ENCODE measurements at regions not wholly inside any gene's neighbourhood (a gene's known extent, or its start where the extent isn't known, plus 50 kb on each side); places are given as distances from the start of the nearest gene placed in this dataset.

DNA sequence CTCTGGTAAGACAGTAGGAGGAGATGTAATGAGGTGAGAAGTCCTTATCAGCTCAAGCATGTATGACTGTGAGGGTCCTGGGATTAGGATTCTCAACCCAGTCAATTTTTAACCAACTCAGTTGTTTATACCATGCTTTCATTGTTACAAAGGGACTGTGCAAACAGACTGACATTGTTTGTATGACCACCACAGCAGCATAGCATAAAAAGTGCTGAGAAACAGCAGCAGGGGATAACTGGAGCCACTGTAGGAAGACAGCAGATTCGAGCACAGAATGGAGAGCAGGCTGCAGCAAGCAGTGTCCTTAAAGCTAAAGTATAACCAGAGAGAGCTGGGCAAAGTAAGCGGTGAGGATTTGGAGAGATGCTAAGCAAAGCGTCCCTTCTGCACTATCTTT lies 829.5 kb downstream of the REEP3 start:
- TF ChIP-seq POLR2A (IDR thresholded peaks at IDR 0.05) (no peak), EP300 (IDR thresholded peaks at IDR 0.05) (no peak)
- TF ChIP-seq, protein P1, sequence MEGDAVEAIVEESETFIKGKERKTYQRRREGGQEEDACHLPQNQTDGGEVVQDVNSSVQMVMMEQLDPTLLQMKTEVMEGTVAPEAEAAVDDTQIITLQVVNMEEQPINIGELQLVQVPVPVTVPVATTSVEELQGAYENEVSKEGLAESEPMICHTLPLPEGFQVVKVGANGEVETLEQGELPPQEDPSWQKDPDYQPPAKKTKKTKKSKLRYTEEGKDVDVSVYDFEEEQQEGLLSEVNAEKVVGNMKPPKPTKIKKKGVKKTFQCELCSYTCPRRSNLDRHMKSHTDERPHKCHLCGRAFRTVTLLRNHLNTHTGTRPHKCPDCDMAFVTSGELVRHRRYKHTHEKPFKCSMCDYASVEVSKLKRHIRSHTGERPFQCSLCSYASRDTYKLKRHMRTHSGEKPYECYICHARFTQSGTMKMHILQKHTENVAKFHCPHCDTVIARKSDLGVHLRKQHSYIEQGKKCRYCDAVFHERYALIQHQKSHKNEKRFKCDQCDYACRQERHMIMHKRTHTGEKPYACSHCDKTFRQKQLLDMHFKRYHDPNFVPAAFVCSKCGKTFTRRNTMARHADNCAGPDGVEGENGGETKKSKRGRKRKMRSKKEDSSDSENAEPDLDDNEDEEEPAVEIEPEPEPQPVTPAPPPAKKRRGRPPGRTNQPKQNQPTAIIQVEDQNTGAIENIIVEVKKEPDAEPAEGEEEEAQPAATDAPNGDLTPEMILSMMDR (IDR thresholded peaks at IDR 0.05) = no peak
